Skeletal muscle satellite cell (primary cell): ENCODE measurements at regions not wholly inside any gene's neighbourhood (a gene's known extent, or its start where the extent isn't known, plus 50 kb on each side); places are given as distances from the start of the nearest gene placed in this dataset.

Experiments
- H3K27me3 ChIP-seq: 2 replicates; pipeline ENCODE4 v1.7.0; 2013; ENCODE audit warnings: low read length; ENCODE audit not compliant: control insufficient read depth, insufficient read depth
- H3K36me3 ChIP-seq: 2 replicates; pipeline ENCODE4 v1.7.0; 2013; ENCODE audit warnings: mild to moderate bottlenecking, control low read depth, low read length; ENCODE audit not compliant: insufficient read depth
- H3K4me1 ChIP-seq: 2 replicates; pipeline ENCODE4 v1.7.0; 2013; ENCODE audit warnings: low read length; ENCODE audit not compliant: control insufficient read depth, insufficient read depth
- H3K4me2 ChIP-seq: 2 replicates; pipeline ENCODE4 v1.7.0; 2013; ENCODE audit warnings: mild to moderate bottlenecking, low read length
- H3K4me3 ChIP-seq: 2 replicates; pipeline ENCODE4 v1.7.0; 2013; ENCODE audit warnings: low read length
- H3K9ac ChIP-seq: 2 replicates; pipeline ENCODE4 v1.7.0; 2013; ENCODE audit warnings: mild to moderate bottlenecking, low read depth, low read length, moderate library complexity
- H3K9me3 ChIP-seq: replicated peaks from 2 replicates; pipeline ENCODE4 v1.7.0; 2013; ENCODE audit warnings: mild to moderate bottlenecking, control low read depth, low read length

DNA sequence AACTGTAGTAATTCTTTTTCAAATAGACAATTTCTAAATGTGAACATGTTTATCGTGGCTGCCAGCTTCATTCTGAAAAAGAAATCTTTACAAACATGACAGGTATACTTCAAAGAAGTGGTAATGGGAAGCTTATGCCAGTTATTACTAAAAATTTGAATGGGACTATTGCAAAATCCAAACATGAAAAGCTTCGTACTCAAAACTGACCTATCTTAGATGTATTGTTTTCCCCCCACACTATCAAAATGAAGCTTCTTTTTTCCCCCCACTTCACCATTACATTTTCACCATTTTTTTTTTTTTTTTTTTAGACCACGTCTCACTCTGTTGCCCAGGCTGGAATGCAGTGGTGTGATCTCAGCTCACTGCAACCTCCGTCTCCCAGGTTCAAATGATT is 50.4 kb upstream of the SERTAD2 start:
- no peak overlapping the region for H3K4me2 ChIP-seq
- no peak overlapping the region for H3K4me3 ChIP-seq
- H3K4me1 ChIP-seq, result peaks cover 15% of the 10 kb centered on the region
- no peak overlapping the region for H3K9ac ChIP-seq
- H3K9me3 ChIP-seq, result no peaks in the 10 kb centered on the region
- H3K27me3 ChIP-seq, result no peaks in the 10 kb centered on the region
- no peaks in the 10 kb centered on the region for H3K36me3 ChIP-seq

DNA sequence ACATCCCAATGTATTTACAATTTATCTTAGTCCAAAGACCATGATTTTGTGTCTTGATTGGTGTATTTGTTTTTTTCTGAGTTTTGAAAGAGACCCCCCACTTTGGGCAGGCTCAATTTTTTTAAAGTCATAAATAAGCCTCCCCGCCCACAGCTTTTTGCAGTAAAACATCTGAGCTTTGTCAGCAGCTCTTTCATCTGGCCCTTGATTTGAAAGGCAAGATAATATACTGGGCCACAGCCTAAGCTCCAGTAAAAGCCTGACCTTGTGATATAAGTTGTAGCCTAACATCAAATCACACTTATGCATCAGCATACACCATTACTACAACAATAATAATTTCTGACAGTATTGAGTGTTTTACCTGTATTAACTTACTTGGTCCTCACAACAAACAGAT is 51.3 kb upstream of the SERTAD2 start:
- Histone ChIP-seq H3K36me3 (no peaks in the 10 kb centered on the region), H3K9ac (no peak overlapping the region), H3K27me3 (no peaks in the 10 kb centered on the region), H3K9me3 (no peaks in the 10 kb centered on the region), H3K4me1 (peaks cover 7% of the 10 kb centered on the region), H3K4me2 (no peak overlapping the region), H3K4me3 (no peak overlapping the region)

DNA sequence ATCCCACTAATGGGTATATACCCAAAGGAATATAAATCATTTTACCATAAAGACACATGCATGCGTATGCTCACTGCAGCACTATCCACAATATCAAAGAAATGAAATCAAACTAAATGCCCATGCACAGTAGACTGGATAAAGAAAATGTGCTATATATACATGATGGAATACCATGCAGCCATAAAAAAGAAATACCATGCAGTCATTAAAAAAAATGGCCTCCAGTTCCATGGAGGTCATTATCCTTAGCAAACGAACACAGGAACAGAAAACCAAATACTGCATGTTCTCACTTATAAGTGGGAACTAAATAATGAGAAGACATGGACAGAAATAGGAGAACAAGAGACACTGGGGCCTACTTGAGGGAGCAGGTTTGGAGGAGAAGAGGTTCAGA is 53.6 kb upstream of the SERTAD2 start:
- no peak overlapping the region for H3K4me3 ChIP-seq
- H3K9ac ChIP-seq, result no peak overlapping the region
- H3K27me3 ChIP-seq, result no peaks in the 10 kb centered on the region
- no peaks in the 10 kb centered on the region for H3K36me3 ChIP-seq
- H3K4me2 ChIP-seq, result no peak overlapping the region
- H3K4me1 ChIP-seq, result peaks cover 6% of the 10 kb centered on the region
- no peaks in the 10 kb centered on the region for H3K9me3 ChIP-seq

DNA sequence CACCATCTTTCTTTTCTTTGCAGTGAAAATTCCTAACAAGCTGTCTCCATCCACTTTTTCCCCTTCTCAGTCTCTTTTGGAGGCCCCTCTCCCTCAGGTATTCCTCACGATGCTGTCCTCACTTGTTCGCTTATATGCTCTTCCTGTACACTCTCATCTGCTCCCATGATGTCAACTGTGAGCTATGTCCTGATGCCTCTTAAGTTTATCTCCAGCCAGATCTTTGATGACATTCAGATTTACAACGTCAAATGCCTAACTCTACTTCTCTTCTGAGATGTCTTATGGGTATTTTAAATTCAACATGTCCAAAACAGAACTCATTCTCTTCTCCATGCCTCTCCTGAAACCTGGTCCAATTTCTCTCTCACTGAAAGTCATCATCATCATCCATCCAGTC is 55.1 kb upstream of the SERTAD2 start:
- H3K9me3 ChIP-seq, result no peaks in the 10 kb centered on the region
- no peak overlapping the region for H3K4me3 ChIP-seq
- H3K4me1 ChIP-seq, result peaks cover 6% of the 10 kb centered on the region
- no peaks in the 10 kb centered on the region for H3K36me3 ChIP-seq
- no peaks in the 10 kb centered on the region for H3K27me3 ChIP-seq
- no peak overlapping the region for H3K9ac ChIP-seq
- H3K4me2 ChIP-seq, result no peak overlapping the region

DNA sequence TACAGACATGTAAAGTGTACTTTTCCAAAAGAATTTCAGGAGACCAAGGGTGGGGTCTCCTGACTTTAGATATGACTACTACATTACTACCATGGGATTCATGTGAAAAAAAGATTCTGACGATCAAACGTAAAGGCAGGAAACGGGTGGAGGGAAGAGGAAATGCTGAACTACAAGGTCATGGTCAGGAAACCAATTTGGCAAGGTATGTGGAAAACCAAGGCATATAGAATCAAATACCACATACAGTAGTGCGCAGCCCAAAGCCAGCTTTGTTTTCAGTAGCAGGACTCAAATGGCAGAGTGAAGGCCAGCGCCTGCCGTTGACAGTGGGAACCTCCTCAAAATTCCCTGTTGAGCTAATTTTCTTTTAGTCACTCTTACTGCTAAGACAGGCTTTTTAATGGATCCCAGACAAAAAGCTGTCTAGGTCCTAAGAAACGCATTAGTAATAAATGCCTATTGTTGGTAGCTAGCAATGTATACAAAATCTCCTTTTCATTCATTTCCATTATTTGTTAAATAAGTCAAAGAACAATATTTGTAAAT is 57.6 kb upstream of the SERTAD2 start:
- no peaks in the 10 kb centered on the region for H3K9me3 ChIP-seq
- no peaks in the 10 kb centered on the region for H3K36me3 ChIP-seq
- H3K4me2 ChIP-seq, result no peak overlapping the region
- H3K9ac ChIP-seq, result no peak overlapping the region
- H3K4me3 ChIP-seq, result no peak overlapping the region
- peaks cover 6% of the 10 kb centered on the region for H3K4me1 ChIP-seq
- no peaks in the 10 kb centered on the region for H3K27me3 ChIP-seq

DNA sequence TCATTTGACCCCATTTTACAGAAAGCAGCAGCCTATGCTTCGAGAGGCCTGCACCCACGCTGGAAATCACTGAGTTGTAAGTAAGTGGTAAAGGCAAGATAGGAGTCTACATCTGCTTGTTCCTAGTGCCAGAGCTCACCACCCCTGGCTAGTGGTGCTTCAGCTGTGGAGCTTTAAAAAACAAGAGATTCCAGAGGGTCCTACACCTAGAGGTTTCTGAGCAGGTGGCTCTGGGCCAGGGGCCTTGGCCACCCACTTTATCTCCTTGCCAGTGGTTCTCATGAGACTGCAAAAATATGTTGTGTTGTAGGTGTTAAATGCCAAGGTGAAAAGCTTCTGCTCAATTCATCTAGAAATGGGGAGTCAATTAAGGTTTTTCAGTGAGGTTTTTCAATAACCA is 60.0 kb upstream of the SERTAD2 start:
- H3K9ac ChIP-seq, result no peak overlapping the region
- H3K4me3 ChIP-seq, result no peak overlapping the region
- no peak overlapping the region for H3K4me2 ChIP-seq
- H3K27me3 ChIP-seq, result no peaks in the 10 kb centered on the region
- no peaks in the 10 kb centered on the region for H3K9me3 ChIP-seq
- H3K4me1 ChIP-seq, result peaks cover 6% of the 10 kb centered on the region
- no peaks in the 10 kb centered on the region for H3K36me3 ChIP-seq

DNA sequence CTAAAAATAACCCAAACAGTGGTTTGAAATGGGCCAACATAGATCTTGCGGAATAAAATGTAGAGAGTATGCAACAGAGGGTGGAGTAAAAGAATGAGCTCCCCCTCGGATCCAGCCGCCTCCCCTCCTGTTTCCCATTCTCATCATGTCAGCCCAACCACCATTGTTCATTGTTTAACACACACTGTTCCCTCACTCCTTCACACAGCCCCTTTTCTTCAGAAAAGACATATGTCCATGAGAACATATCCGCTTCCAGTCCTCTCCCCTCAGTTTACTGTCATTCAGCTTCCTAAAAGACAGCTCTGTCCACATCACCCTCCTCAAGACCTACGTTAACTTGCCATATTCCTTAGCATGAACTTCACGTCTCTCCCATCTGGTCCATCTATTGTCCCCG is 62.9 kb upstream of the SERTAD2 start:
- H3K4me1 ChIP-seq, result peaks cover under 1% of the 10 kb centered on the region
- H3K9me3 ChIP-seq, result no peaks in the 10 kb centered on the region
- no peaks in the 10 kb centered on the region for H3K36me3 ChIP-seq
- no peak overlapping the region for H3K4me3 ChIP-seq
- H3K27me3 ChIP-seq, result no peaks in the 10 kb centered on the region
- H3K9ac ChIP-seq, result no peak overlapping the region
- H3K4me2 ChIP-seq, result no peak overlapping the region

DNA sequence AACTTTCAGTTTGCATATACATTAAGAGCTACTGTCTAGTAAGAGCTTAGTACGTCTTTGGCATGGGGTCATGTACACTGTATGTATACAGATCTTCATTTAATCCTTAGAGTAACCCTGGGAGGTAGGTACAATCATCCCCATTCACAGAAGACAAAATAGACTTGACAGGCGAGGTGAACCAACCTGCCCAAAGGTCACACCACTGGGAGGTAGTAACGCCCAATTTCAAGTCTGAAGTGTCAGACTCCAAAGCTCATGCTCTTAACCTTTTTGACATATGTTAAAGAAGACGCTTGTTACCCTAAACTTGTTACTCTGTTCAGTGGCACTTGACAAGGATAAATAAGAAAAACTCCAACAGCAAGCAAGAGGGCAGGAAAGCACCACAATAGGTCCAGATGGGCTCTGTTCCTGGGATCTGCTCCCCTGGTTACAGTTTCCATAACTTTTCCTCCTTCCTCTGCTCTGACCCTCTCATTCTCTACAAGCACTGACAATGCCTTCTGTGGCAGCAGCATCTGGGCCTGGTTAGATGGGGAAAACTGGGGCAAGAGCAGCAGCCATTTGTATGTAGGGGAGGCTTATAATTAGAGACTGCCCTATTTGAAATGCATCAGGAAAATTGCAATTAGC is 64.7 kb upstream of the SERTAD2 start:
- Histone ChIP-seq H3K9ac (no peak overlapping the region), H3K4me3 (no peak overlapping the region), H3K4me2 (no peak overlapping the region), H3K9me3 (no peaks in the 10 kb centered on the region), H3K4me1 (no peaks in the 10 kb centered on the region), H3K36me3 (no peaks in the 10 kb centered on the region), H3K27me3 (no peaks in the 10 kb centered on the region)

DNA sequence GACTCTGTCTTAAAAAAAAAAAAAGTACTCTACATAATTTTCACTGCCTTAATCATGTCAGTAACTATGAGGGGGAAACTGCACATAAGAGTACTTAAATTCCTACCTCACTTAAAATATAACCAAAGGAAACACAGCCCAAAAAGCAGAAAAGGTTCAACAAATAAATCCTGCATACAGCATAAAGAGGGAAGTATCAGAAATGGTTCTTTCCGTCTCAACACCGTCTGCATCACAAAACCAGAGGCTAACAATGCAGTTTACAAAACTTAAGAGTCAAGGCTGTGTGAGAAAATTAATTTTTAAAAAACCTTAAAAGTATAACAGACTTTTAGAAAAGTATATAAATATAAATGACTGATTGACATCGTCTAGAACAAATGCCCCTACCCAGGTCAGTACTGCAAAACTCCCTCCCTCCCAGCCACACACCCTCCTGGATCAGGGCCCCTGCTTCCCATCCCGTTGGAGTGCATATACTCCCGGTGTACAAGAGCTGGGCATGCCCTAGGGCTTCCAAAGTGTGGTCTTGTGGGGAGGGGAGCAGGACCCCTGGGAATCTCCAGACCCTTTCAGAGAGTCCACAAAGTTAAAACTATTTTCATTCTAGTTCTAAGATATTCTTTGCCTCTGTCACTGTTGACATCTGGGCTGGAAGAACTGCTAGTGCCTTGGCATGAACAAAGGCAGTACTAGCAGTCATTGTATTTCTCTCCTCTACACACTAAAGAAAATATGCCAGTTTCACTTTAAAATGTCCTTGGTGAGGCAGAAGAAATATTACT is 67.0 kb upstream of the SERTAD2 start:
- no peaks in the 10 kb centered on the region for H3K27me3 ChIP-seq
- H3K36me3 ChIP-seq, result no peaks in the 10 kb centered on the region
- peak overlapping the region; percentile 26 for H3K4me2 ChIP-seq
- H3K4me3 ChIP-seq, result no peak overlapping the region
- no peak overlapping the region for H3K9ac ChIP-seq
- H3K9me3 ChIP-seq, result no peaks in the 10 kb centered on the region
- no peaks in the 10 kb centered on the region for H3K4me1 ChIP-seq

DNA sequence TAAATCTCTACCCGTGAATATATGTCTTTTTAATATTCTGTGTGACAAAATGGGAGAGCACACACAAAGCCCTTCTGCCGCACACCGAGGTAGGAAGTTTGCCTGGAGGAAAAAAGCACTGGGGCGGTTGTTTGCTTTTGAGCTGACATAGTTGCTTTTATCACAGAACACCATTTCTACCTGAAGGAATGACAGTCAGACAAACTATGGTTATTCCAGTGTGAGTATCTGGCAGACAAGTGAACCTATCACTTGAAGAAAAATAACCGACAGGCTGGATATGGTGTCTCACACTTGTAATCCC is 67.6 kb upstream of the SERTAD2 start:
- Histone ChIP-seq H3K9me3 (no peaks in the 10 kb centered on the region), H3K4me3 (no peak overlapping the region), H3K4me1 (no peaks in the 10 kb centered on the region), H3K27me3 (no peaks in the 10 kb centered on the region), H3K4me2 (peak overlapping the region; percentile 26), H3K36me3 (no peaks in the 10 kb centered on the region), H3K9ac (no peak overlapping the region)

DNA sequence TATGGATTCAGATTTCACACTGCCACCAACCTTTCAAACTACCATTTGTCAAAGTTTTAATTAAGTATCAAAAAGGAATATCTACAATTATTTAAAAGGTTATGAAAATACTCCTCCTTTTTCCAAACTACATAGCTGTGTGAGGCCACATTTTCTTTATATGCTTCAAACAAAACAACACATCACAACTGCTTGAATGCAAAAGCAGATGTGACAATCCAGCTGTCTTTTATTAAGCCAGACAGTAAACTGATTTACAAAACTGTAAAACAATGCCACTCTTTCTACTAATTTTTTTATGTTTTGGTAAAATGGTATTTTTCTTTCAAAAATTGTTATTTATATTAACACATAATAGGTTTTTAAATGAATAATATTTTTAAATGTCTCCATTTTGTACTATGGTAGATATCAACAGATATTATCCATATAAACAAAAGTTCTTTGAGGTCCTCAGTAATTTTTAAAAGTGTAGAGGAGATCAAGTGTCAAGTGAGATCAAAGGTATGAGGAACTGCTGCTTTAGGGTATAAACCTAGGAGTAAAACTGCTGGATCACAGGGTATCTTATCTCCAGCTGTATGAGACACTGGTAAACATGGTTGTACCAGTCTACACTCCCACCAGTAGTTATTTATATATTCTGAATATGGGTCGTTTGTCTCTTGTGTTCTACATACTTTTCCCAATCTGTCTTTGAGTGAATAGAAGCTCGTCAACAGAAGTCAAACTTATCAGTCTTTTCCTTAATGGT is 68.8 kb upstream of the SERTAD2 start:
- H3K4me2 ChIP-seq, result no peak overlapping the region
- H3K27me3 ChIP-seq, result no peaks in the 10 kb centered on the region
- H3K4me3 ChIP-seq, result no peak overlapping the region
- H3K9ac ChIP-seq, result no peak overlapping the region
- peaks cover 7% of the 10 kb centered on the region for H3K4me1 ChIP-seq
- H3K36me3 ChIP-seq, result no peaks in the 10 kb centered on the region
- H3K9me3 ChIP-seq, result no peaks in the 10 kb centered on the region
